DMS153 (cell line): ENCODE measurements at regions not wholly inside any gene's neighbourhood (a gene's known extent, or its start where the extent isn't known, plus 50 kb on each side); places are given as distances from the start of the nearest gene placed in this dataset.
"Not testable (repeated sequence)": the region's sequence is repeated elsewhere in the genome, so short reads cannot be mapped to it uniquely, and the experiment has no call there.

Experiments used
- DNase-seq: peaks from one replicate; lab custom pipeline; 2025; lab: John Stamatoyannopoulos, UW

DNA sequence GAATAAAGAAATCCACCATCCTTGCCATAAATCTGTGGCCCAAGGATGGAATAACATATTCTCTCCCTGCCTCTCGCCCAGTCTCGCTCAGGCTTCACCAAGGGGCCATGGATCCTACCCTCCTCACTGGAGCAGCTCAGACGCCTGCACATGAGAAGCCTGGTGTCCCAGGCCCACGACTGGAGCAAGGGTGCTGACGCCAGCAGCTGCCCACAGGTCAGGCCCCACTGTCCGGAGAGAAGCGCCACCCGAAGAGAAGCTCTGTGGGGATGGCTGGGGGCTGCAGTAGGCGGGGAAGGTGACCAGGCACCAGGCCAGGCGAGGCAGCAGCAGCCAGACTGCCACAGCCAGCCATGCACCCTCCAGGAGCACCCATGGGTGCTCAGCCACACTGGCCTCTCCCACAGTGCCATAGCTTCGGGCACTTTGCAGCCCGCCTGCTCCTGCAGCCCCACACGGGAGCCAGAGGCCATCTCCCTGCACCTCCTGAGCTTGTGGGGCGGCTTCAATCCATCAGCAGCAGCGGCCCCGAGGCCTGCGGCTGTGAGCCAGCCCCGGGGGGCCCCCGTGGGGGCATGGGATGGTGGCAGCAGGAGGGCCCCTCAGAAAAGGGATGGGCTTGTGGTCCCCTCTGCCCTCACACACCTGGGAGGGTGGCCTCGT, 286.2 kb upstream of the SGK1 start:
- DNase-seq = no peak

DNA sequence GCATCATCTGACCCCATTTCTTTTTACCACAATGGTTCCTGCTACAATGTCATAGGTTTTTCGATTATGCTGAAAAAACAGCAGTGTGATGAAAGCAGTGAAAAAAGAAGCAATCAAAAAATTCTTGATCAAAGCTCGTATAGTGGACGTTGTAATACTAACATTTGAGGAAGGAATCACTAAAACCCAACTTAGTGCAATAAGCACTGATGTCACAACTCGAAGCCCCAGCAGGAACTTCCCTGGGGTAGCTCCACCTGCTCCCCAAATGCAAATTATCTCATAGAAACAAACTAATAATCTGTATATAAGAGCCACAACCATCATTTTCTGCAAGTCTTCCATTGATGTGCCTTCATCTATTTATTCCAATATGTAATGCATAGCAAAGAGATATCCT, 285.6 kb upstream of the SGK1 start:
- no peak for DNase-seq

GRCh38 chr6:134602123-134602522, 284.2 kb upstream of the SGK1 start:
- DNase-seq = peak; percentile 11

GRCh38 chr6:134600671-134601070, 282.8 kb upstream of the SGK1 start:
- no peak for DNase-seq

DNA sequence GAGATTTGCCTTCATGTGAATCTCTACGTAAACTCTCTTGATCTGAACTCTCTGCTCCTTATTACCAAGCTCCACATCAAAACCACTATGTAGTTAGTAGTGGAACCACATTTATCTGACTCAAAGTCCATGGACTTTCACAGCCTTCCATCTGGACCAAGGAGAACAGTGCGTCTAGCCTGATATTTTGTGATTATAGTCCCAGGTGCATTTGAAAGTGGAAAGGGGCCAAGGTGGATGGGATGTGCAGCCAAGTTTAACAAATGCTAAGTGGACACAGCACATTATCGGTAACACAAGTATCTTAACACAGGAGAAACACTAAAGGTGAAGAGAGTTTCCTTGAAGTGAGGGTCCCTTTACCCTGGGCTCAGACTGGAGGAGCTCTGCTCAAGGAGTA, 281.2 kb upstream of the SGK1 start:
- no peak for DNase-seq

DNA sequence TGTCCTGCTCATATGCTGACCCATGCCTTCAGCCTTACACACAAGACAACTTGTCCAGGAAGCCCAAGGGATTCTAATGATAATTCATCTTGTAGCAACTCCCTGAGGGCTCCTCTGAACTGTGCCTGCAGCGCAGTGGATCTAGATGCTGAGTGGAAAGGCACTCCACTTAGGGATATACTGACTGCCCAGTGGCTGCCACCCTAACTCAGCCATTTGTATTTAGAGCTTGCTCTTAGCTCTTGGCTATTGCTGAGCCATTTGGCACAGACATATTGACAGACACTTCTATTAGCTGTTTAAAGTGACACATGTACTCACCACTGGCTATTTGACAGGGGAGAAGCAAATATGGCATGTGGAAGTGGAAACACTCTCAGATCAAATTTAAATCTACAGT, 278.3 kb upstream of the SGK1 start:
- no peak for DNase-seq

DNA sequence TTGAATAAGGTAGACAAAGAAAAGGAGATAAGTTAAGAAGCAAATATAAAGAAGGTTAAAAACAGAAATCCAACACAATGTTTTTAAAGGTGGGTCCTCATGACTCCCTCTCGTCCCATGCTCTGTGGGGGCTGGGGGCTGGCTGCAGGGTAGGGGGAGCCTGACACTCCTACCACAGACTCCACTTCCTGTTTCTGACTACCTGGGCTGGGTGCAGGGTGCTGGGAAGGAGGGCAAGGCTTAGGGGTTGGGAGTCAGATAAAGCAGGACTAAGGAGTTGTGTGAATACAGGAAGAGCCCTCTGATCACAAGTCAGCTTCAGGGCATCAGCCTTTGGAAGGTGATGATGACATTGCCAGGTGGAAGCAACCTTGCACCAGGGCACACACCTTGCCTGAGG, 277.0 kb upstream of the SGK1 start:
- DNase-seq = no peak

DNA sequence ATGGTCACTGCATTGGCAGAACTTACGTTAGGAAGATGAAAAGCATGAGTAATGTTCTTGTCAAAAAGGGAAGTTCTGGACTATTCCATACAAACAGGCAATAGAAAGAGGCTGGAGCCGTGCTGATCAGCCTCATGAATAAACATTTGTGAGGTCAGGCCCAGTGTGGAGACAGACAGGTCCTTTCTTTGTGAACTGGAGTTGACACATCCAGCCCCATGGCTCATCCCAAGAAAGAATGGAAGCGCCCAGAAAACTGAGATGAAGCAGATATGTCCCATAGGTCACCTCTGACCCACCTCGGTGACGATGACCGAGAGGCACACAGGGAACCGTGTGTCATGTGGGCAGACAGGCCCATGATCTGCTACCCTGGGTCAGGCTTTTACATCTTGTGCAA, 276.0 kb upstream of the SGK1 start:
- no peak for DNase-seq

DNA sequence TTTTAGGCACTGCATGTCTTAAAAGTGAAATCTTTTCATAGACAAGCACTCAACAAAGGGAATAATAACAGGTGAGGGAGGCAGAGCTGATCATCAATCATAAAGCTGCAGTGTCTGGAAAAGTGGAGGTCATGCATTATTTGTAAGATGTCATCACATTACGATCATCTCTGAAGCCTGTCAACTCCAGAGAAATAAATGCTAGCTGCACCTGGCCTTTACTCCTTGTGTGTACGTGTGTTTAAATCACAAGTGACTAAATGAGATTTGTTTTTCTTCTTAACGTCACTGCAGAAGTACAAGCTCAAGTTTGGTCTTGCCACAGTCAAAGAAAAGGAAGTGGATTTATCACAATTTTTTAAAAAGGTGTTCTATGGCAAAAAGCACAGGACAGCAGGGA, 275.5 kb upstream of the SGK1 start:
- DNase-seq = peak; percentile 7

DNA sequence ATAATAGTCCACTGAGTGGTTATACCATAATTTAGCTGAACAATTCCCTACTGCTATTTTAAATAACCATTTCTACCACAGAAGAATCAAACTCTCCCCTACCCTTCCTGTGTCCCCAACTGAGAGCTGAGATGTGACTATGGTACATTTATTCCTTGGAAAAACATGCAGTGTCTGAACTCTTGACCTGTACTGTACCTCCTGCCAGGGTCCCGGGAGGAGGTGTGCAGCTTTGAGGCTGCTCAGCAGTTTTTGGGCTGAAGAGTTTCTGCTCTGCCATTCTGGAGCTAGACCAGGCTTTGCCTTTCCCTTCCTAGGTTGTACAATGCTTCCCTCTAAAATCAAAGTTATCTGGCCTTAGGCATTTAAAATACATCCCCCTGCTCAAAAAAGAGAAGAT, 275.1 kb upstream of the SGK1 start:
- DNase-seq = no peak

GRCh38 chr6:134590449-134590848, 272.5 kb upstream of the SGK1 start:
- no peak for DNase-seq

GRCh38 chr6:134590004-134590403, 272.1 kb upstream of the SGK1 start:
- DNase-seq = no peak

GRCh38 chr6:134589512-134589911, 271.6 kb upstream of the SGK1 start:
- DNase-seq = no peak

DNA sequence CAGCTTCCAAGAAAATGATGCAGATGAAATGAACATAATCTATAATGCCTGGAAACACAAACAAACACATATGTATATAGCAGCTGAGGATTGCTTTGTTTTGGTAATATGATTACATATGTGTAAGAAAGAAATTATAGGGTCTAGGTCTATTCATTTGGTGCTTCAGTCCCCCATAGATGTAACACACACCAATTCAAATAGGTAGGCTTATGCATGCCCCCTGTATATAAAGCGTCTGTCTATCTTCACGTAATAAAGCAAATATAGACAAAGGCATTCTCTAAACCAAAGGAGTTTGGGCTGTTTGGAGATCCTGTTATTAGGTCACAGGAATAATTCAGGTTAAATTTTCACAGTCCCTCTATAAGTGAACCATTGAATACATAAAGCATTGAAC, 270.4 kb upstream of the SGK1 start:
- DNase-seq = no peak

DNA sequence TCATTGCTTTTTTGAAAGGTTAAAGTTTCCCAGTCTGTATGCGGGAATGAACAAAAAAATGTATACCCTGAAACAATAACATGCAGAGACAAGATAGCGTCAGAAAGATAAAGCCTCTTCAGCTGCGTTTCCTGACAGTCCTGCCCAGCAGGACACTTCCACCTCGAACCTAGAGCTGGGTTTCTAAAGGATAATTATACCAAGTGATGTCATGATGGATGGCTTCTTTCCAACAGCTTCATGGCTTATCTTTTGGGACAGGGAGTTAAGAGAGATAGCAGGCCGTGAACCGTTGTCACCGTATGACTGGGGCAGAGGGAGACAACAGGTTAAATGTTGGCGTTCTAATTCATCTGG, 267.6 kb upstream of the SGK1 start:
- DNase-seq = peak; percentile 81

GRCh38 chr6:134584847-134585516, 267.1 kb upstream of the SGK1 start:
- peak; percentile 71 for DNase-seq

GRCh38 chr6:134577998-134578397, 260.1 kb upstream of the SGK1 start:
- peak; percentile 36 for DNase-seq

- no peak for DNase-seq
These were observed 257.3 kb upstream of the SGK1 start for GRCh38 chr6:134575221-134575620.

DNA sequence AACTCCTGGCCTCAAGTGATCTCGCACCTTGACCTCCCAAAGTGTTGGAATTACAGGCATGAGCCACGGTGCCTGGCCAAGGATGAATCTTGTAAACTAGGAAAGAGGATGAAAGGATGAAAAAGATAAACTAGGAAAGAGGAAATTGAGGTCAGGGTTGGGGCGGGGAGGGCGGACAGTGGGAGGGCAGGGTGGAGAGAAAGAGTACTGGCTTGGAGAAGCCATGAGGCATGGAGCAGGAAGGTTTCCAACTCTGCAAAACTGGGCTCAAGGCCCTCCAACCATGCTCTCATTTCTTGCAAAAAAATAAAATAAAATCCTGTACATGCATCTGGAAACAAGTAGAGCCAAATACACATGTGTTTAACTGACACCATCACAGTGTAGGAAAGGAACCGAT, 256.6 kb upstream of the SGK1 start:
- no peak for DNase-seq

- not testable (repeated sequence) for DNase-seq
These were observed 252.1 kb upstream of the SGK1 start for GRCh38 chr6:134569996-134570395.

GRCh38 chr6:134564705-134565104, 246.8 kb upstream of the SGK1 start:
- peak; percentile 100 for DNase-seq

GRCh38 chr6:134560019-134560418, 242.1 kb upstream of the SGK1 start:
- DNase-seq = no peak

DNA sequence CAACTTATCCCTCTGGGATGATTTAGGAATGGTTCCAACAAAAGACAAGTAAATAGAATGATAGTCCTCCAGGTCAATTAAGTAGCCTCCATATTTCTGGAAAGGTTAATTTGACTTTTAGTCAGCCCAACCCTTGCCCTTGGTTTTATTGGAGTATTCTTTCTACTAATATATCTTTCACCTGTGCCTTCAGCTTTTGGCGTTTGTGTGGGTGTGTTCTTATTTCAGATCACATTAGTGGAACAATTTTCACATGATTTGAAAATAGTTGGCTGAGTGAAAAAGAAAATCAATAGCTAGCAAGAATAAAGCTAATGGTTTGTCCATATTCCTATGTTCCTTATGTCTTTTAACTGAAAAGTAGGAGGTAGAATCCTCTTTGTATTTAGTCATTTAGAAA, 239.6 kb upstream of the SGK1 start:
- no peak for DNase-seq

GRCh38 chr6:134555672-134556071, 237.8 kb upstream of the SGK1 start:
- DNase-seq = no peak
